ENCODE measurements at regions not wholly inside any gene's neighbourhood (a gene's known extent, or its start where the extent isn't known, plus 50 kb on each side); places are given as distances from the start of the nearest gene placed in this dataset.
"Not testable (repeated sequence)": the region's sequence is repeated elsewhere in the genome, so short reads cannot be mapped to it uniquely, and the experiment has no call there.

GRCh38 chr2:89153210-89153609, 461.7 kb downstream of the RPIA start:
- TF ChIP-seq, protein P1, sequence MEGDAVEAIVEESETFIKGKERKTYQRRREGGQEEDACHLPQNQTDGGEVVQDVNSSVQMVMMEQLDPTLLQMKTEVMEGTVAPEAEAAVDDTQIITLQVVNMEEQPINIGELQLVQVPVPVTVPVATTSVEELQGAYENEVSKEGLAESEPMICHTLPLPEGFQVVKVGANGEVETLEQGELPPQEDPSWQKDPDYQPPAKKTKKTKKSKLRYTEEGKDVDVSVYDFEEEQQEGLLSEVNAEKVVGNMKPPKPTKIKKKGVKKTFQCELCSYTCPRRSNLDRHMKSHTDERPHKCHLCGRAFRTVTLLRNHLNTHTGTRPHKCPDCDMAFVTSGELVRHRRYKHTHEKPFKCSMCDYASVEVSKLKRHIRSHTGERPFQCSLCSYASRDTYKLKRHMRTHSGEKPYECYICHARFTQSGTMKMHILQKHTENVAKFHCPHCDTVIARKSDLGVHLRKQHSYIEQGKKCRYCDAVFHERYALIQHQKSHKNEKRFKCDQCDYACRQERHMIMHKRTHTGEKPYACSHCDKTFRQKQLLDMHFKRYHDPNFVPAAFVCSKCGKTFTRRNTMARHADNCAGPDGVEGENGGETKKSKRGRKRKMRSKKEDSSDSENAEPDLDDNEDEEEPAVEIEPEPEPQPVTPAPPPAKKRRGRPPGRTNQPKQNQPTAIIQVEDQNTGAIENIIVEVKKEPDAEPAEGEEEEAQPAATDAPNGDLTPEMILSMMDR (IDR thresholded peaks at IDR 0.05): not testable (repeated sequence)
- TF ChIP-seq POLR2A, POLR2AphosphoS5 (IDR thresholded peaks at IDR 0.05): not testable (repeated sequence)
